ENCODE measurements at regions not wholly inside any gene's neighbourhood (a gene's known extent, or its start where the extent isn't known, plus 50 kb on each side); places are given as distances from the start of the nearest gene placed in this dataset.

DNA sequence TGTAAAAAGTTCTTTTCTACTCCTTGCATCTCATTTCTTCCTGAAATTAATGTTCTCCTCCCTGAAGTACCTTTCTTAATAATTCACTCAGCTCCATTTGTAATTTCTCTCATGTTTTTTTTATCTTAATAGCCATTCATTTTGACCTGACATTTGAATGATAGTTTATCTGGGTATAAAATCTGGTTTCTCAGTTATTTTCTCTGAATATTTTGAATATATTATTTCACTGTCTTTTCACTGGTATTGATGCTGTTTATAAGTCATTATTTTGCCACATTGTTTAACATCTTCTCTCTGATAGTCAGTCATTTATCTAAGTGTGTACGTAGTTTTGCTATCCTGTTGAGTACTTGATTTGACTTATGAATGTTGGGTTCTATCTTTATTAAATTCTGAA lies 68.8 kb upstream of the ARHGAP18 start:
- no peak for TF ChIP-seq EZH2phosphoT487 (IDR thresholded peaks at IDR 0.05; ENCODE audit: insufficient read depth, low read depth)
- TF ChIP-seq EZH2 (IDR thresholded peaks at IDR 0.05; ENCODE audit: insufficient read depth, poor library complexity, severe bottlenecking), result no peak

DNA sequence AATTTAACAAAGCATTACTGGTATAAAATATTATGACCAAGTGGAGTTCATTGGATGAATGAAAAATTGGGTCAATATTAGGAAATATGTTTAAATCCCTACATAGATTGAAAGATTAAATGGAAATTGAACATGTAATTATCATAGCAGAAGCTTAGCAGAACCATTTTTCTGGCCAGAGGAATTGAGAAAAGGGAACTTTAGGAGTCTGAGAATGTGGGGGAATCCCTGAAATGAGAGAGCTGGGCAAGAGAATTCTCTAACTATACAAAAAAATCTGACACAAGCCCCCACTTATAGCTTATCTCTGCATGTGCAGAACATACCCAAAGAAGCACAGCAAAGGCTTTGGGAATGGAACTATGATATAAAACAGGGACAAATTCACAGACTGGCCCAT lies 67.4 kb upstream of the ARHGAP18 start:
- Histone ChIP-seq H3K27me3 (replicated peaks; ENCODE audit: insufficient read depth) (no peaks in the 10 kb centered on the region), H3K9me2 (ENCODE audit: insufficient read depth) (no peaks in the 10 kb centered on the region), H3F3A (ENCODE audit: insufficient read depth) (no peaks in the 10 kb centered on the region), H3K4me1 (ENCODE audit: insufficient read depth) (no peaks in the 10 kb centered on the region), H4K20me1 (ENCODE audit: insufficient read depth) (no peaks in the 10 kb centered on the region), H3K36me3 (ENCODE audit: low read depth) (0 out of 2 replicates have a peak, but pooled peaks cover 3% of the 10 kb centered on the region), H3K9me3 (ENCODE audit: low read depth) (no peaks in the 10 kb centered on the region), H2AFZ (no peak overlapping the region), H3K4me2 (ENCODE audit: unreplicated experiment) (no peak overlapping the region), H3K9ac (no peak overlapping the region), H3K4me3 (no peak overlapping the region), H3K27ac (no peak overlapping the region), H3K79me2 (ENCODE audit: insufficient read depth) (no peaks in the 10 kb centered on the region)
- TF ChIP-seq EZH2phosphoT487 (IDR thresholded peaks at IDR 0.05; ENCODE audit: insufficient read depth, low read depth) (no peak), EZH2 (IDR thresholded peaks at IDR 0.05; ENCODE audit: insufficient read depth, poor library complexity, severe bottlenecking) (no peak)
- no peak for DNase-seq
- in situ Hi-C loops (cut with MboI), result no loop called here

More for the DNA sequence above, 68.8 kb upstream of the ARHGAP18 start:
- WGBS, 2 experiments (ENCODE audit: low coverage in 1 of 2, low lambda C conversion rate in 2 of 2, missing lambda C conversion rate in 2 of 2), result 41 to 45% methylated on average over 1 of the region's 1 CpG
- no peak overlapping the region for H3K27ac ChIP-seq
- no peaks in the 10 kb centered on the region for H3F3A ChIP-seq (ENCODE audit: insufficient read depth)
- H4K20me1 ChIP-seq (ENCODE audit: insufficient read depth), result no peaks in the 10 kb centered on the region
- H3K4me1 ChIP-seq (ENCODE audit: insufficient read depth), result no peaks in the 10 kb centered on the region
- H3K27me3 ChIP-seq (replicated peaks; ENCODE audit: insufficient read depth), result no peaks in the 10 kb centered on the region
- no peaks in the 10 kb centered on the region for H3K9me2 ChIP-seq (ENCODE audit: insufficient read depth)
- 0 out of 2 replicates have a peak, but pooled peaks cover 3% of the 10 kb centered on the region for H3K36me3 ChIP-seq (ENCODE audit: low read depth)
- no peak overlapping the region for H2AFZ ChIP-seq
- no peak for DNase-seq
- in situ Hi-C loops (cut with MboI), result no loop called here
- no peak overlapping the region for H3K4me3 ChIP-seq
- no peaks in the 10 kb centered on the region for H3K79me2 ChIP-seq (ENCODE audit: insufficient read depth)
- H3K9ac ChIP-seq, result no peak overlapping the region
- no peak overlapping the region for H3K4me2 ChIP-seq (ENCODE audit: unreplicated experiment)
- no peaks in the 10 kb centered on the region for H3K9me3 ChIP-seq (ENCODE audit: low read depth)

DNA sequence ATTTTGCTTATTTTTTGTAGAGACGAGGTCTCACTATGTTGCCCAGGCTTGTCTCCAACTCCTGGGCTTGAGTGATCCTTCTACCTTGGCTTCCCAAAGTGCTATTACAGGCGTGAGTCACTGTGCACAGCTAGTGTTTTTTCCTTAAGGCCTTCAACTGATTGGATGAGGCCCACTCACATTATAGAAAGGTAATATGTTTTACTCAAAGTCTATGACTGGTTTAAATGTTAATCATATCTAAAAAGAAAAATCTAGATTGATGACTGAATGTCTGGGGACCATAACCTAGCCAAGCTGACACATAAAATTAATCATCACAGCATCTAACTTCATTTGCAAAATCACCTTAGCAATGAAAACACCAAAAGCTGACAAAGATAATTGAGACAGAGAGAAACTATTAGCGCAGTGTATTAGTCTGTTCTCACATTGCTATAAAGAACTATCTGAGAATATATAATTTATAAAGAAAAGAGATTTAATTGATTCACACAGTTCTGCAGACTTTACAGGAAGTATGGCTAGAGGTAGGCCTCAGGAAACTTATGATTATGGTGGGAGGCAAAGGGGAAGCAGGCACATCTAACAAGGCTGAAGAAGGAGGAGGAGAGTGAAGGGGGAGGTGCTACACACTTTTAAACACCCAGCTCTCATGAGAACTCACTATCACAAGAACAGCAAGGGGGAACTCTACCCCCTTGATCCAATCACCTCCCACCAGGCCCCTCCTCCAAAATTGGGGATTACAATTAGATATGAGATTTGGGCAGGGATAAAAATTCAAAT lies 66.8 kb upstream of the ARHGAP18 start:
- H3K27ac ChIP-seq, result no peak overlapping the region
- no peak overlapping the region for H3K4me2 ChIP-seq (ENCODE audit: unreplicated experiment)
- H3K27me3 ChIP-seq (replicated peaks; ENCODE audit: insufficient read depth), result no peaks in the 10 kb centered on the region
- no peak overlapping the region for H3K9ac ChIP-seq
- H3K9me3 ChIP-seq (ENCODE audit: low read depth), result no peaks in the 10 kb centered on the region
- DNase-seq, result no peak
- H3F3A ChIP-seq (ENCODE audit: insufficient read depth), result no peaks in the 10 kb centered on the region
- H3K36me3 ChIP-seq (ENCODE audit: low read depth), result 0 out of 2 replicates have a peak, but pooled peaks cover 3% of the 10 kb centered on the region
- WGBS, 2 experiments (ENCODE audit: low coverage in 1 of 2, low lambda C conversion rate in 2 of 2, missing lambda C conversion rate in 2 of 2), result 85 to 87% methylated on average over 3 of the region's 3 CpGs
- H3K9me2 ChIP-seq (ENCODE audit: insufficient read depth), result no peaks in the 10 kb centered on the region
- no peak overlapping the region for H2AFZ ChIP-seq
- H3K79me2 ChIP-seq (ENCODE audit: insufficient read depth), result no peaks in the 10 kb centered on the region
- H3K4me3 ChIP-seq, result no peak overlapping the region
- H3K4me1 ChIP-seq (ENCODE audit: insufficient read depth), result no peaks in the 10 kb centered on the region
- in situ Hi-C loops (cut with MboI), result no loop called here
- TF ChIP-seq EZH2 (IDR thresholded peaks at IDR 0.05; ENCODE audit: insufficient read depth, poor library complexity, severe bottlenecking) (no peak), EZH2phosphoT487 (IDR thresholded peaks at IDR 0.05; ENCODE audit: insufficient read depth, low read depth) (no peak)
- no peaks in the 10 kb centered on the region for H4K20me1 ChIP-seq (ENCODE audit: insufficient read depth)

DNA sequence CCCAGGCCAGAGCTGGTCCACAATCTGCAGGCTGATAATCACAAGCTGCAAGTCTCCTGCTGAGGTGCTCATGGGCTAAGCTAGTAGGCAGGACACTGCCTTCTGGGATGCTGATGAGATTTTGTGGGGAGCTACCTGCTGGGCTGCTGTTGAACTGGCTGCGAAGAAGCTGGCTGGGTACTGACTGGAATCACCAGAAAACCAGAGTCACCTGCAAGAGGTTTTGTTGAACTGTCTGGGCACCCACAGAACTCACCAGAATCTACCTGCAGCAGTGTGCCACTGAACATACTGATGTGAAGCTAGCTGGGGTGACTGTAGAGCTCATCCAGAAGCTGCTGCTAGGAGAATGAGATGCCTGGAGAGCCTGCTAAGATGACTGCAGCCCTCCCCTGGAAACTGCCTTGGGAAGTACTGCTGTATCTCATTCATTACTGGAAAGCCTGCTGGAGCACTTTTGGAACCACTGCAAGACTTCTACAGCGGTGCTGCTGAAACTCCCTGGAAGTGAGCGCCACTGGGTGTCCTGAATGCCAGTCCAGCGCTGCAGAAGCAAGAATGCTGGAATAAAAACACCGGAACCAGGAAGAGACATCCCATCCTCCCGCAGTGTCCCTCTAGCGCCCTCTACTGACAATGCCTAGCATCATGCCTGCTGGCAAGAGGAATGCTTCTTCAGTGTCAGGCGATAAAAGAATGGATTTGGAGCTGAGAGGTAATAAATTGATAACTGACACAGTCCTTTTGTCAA lies 64.9 kb upstream of the ARHGAP18 start:
- H3K27me3 ChIP-seq (replicated peaks; ENCODE audit: insufficient read depth), result no peaks in the 10 kb centered on the region
- WGBS, 2 experiments (ENCODE audit: low coverage in 1 of 2, low lambda C conversion rate in 2 of 2, missing lambda C conversion rate in 2 of 2), result 13 to 14% methylated on average over 8 of the region's 8 CpGs
- DNase-seq, result peak; percentile 82
- no peaks in the 10 kb centered on the region for H3K9me2 ChIP-seq (ENCODE audit: insufficient read depth)
- H3F3A ChIP-seq (ENCODE audit: insufficient read depth), result no peaks in the 10 kb centered on the region
- TF ChIP-seq EZH2phosphoT487 (IDR thresholded peaks at IDR 0.05; ENCODE audit: insufficient read depth, low read depth) (no peak), EZH2 (IDR thresholded peaks at IDR 0.05; ENCODE audit: insufficient read depth, poor library complexity, severe bottlenecking) (no peak)
- no peaks in the 10 kb centered on the region for H3K4me1 ChIP-seq (ENCODE audit: insufficient read depth)
- no peaks in the 10 kb centered on the region for H4K20me1 ChIP-seq (ENCODE audit: insufficient read depth)
- no peak overlapping the region for H3K9ac ChIP-seq
- 0 out of 2 replicates have a peak, but pooled peaks cover 3% of the 10 kb centered on the region for H3K36me3 ChIP-seq (ENCODE audit: low read depth)
- H3K27ac ChIP-seq, result no peak overlapping the region
- H3K4me2 ChIP-seq (ENCODE audit: unreplicated experiment), result peak overlapping the region; percentile 77
- no peaks in the 10 kb centered on the region for H3K9me3 ChIP-seq (ENCODE audit: low read depth)
- peak overlapping the region; percentile 95 for H2AFZ ChIP-seq
- peak overlapping the region; percentile 65 for H3K4me3 ChIP-seq
- no peaks in the 10 kb centered on the region for H3K79me2 ChIP-seq (ENCODE audit: insufficient read depth)
- in situ Hi-C loops (cut with MboI), result no loop called here
